NCI-H2171 treated with DMSO at 0.1 percent for 48 hours (cell line): ENCODE measurements at regions not wholly inside any gene's neighbourhood (a gene's known extent, or its start where the extent isn't known, plus 50 kb on each side); places are given as distances from the start of the nearest gene placed in this dataset.
A peak's percentile ranks its signal among the peaks of the same experiment; 100 is the strongest.

Source experiments
- DNase-seq: peaks from one replicate; lab custom pipeline; 2025; lab: John Stamatoyannopoulos, UW

GRCh38 chr5:51449026-51449425, 65.8 kb downstream of the ISL1 start:
- peak; percentile 13 for DNase-seq

- no peak for DNase-seq
Observed at GRCh38 chr5:51452562-51452961, 69.3 kb downstream of the ISL1 start.

- peak; percentile 76 for DNase-seq
Observed at GRCh38 chr5:51465165-51465564, 81.9 kb downstream of the ISL1 start.

DNA sequence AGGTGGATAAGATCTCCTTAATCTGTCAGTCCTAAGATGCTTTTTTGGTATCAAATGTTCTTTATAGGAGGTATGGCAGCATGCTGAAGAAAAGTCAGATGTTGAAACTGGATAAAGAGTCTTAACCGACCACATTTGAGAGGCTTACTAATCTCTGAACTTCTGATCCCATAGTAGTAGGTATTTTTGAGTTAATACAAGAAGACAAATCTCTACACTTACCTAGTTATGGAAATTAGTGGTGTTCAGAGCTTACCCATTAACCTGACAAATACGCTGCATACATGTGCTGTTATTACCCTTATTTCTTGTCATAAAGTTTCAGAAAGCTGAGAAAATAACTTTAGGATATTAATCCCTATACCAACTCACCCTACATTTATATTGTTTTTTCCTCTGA, 83.0 kb downstream of the ISL1 start:
- no peak for DNase-seq

- no peak for DNase-seq
Observed at GRCh38 chr5:51468196-51468595, 84.9 kb downstream of the ISL1 start.

GRCh38 chr5:51471630-51472029, 88.4 kb downstream of the ISL1 start:
- DNase-seq = no peak

DNA sequence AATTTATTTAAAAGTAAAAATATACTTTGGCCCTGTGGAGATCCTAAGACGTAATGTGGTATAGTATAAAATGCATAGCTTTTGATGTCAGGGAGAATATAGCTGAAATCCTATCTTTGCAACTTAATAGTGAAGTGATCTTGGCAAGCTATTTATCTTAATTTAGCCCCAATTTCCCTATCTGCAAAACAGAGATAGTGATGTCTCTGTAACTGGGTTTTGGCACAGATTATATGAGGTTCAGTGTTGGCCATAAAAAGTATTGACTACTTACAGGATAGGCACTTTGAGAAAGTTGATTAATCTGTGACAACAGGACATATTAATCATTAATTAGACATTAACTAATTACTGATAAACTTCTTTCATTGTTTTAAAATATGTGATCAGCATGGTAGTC, 89.2 kb downstream of the ISL1 start:
- no peak for DNase-seq

DNA sequence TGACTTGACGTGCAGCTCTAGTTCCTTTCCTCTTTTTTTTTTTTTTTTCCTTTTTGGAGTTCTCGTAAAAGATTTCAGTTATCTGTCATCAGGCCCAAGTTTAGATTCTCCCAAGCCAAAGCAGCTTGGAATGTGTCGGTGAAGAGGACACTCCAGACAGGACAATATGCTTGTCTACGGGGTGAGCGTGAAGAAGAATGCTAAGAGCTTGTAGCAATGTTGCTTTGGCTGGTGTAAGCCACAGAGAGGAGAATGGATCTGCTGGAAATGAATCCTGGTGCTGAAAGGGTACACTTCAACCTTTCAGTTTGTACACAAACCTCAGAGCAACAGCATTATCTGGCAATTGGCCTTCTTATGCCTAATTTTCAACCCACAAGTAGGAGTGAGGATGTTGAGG, 92.4 kb downstream of the ISL1 start:
- no peak for DNase-seq

GRCh38 chr5:51476431-51476830, 93.2 kb downstream of the ISL1 start:
- DNase-seq = no peak

- no peak for DNase-seq
Observed at GRCh38 chr5:51479840-51480239, 96.6 kb downstream of the ISL1 start.

GRCh38 chr5:51484326-51484725, 101.1 kb downstream of the ISL1 start:
- no peak for DNase-seq

DNA sequence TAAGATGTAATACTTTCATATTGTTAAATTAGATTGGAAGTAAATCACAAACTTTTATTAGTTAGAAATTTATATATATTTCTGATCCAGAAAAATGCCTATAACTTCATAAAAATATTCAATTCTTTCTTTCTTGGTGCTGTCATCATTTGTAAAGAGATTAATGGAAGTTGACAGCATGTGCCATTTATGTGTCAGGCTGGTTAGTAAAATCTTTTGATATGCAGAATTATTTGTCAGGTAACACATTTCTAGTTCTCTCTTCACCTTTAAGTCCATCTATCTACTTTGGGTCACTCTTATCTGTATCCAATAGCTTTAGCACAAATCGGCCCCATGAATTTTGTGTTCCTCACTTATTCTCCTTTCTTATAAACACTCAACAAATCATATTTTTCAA, 102.9 kb downstream of the ISL1 start:
- no peak for DNase-seq

DNA sequence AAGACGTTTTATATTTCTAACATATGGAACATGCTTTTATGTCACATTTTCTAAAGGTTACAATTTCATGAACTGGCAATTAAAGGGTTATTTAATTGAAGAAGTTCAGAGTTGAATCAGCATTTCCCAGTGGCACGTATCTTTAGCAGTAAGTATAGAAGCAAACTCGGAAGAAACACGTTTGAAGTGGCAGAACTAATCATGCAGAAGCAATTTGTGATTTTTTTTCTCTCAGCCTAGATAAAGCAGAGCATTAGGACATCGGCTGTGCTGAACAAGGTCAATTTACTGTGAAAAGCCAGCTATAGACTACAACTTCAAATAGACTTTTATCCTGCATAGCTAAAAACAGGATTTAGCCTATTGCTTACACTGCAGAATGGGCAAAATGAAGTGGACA, 104.7 kb downstream of the ISL1 start:
- DNase-seq = peak; percentile 49

GRCh38 chr5:51488803-51489642, 105.8 kb downstream of the ISL1 start:
- peak; percentile 50 for DNase-seq

- no peak for DNase-seq
Observed at GRCh38 chr5:51494821-51495220, 111.6 kb downstream of the ISL1 start.

DNA sequence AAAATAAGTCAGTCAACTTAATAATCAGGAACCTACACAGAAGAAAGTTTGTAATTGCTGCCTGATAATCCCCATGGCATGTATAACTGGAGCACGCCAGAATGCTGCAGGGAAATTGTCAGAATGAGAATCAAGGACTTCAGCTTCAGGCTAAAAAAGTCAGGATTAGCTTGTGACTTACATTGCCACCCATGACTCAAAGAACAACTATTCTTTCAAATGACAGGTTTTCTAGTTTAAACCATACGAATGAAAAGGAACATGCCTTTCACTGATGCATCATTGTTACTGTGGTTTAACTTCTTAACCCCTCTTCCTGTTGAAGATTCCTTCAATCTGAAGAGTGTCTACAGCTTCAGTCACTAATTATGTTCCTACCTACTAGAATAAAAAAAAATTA, 112.4 kb downstream of the ISL1 start:
- no peak for DNase-seq

DNA sequence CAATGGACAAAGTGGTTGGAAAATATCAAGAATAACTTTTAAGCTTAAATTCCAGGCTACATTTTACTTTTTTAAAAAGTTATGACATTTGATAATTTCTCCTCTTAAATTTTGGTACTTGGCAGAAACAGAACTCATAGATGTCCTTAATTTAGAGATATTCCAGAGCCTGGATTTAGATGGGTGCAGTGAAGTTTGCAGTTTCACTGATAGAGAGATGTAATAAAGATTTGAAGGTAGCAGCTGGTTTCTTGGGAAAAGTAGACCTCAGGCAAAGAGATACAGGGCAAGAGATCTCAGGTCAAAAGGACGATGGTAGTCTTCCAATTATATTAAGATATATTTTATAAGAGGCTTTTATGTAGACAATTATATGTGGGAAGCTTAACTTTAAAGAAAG, 134.6 kb downstream of the ISL1 start:
- DNase-seq = no peak

DNA sequence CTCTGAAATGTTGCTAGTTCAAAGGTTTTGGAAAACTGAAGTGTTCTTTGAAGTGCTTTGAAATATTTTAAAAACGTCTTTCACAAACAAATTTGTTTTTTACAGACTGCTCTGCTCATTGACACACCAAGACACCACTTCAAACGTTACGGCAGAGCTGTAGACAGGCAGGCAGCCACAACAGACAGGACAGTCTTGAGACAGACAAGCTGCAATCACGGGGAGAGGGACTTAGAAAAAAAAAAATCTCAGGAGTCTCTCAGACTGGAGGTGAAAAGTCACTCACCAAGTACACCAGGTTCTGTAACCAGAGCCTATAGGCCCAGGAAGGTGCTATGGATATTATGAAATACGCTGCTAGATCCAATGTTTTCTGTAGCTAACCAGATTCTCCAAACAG, 135.4 kb downstream of the ISL1 start:
- DNase-seq = no peak

DNA sequence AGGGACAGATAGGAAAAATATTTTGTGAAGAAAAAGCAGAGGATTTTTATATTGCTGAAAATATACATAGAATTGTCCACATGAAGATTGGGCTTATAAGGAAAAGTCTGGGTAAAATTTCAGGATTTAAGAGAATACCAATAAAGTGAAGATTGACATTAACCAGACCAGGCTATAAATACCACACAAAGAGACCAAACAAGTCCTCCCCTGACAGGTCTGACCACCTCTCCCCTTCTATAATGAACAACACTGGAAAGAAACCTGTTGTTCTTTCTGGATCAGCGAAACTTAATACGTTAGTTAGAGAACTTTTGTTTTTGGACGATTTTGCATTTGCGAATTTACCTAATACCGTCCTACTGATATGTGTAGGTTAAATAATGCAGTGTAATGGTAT, 138.3 kb downstream of the ISL1 start:
- DNase-seq = no peak

- no peak for DNase-seq
Observed at GRCh38 chr5:51539232-51539631, 156.0 kb downstream of the ISL1 start.

DNA sequence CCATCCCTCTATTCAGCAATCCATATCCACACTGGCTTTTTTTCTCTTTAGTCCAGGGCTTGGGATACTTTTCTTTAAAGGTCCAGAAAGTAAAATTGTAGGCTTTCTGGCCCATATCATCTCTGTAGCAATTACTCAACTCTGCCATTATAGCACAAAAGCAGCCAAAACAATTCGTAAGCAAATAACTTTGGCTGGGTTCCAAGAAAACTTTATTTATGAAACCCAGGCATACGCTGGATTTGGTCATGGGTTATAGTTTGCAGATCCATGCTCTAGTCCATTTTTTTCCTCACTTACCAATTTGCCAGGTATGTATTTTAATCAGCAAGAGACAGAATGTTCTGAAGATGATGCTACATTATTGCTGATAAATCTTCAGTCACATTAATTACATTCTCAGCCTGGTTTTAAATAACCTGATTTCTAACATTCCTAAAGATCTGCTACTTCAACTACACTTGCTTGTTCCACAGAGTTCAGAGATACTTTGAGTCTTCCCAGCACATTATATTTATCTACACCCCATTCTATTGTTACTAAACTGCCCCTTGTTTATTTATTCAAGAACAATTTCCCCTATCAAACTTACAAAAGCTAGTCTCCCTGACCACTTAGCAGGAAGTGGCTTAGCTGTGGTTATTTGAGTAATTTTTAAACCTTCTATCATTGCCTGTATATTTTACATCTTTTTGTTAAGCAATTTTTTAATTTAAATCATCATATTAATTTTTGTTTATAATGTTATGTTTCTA, 161.0 kb downstream of the ISL1 start:
- DNase-seq = no peak

DNA sequence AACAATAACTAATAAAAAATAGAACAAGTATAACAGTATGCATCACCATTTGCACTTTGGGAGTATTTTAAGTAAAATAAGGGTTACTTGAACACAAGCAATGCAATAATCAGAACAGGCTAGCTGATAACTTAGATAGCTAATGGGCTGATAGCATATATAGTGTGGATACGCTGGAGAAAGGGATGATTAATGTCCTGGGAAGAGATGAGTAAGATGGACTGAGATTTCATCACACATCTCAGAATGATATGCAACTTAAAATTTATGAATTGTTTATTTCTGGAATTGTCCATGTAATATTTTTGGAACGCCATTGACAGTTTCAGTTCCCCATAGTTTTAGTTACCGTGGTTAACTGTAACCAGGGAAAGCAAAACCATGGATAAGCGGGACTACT, 173.6 kb downstream of the ISL1 start:
- DNase-seq = no peak

DNA sequence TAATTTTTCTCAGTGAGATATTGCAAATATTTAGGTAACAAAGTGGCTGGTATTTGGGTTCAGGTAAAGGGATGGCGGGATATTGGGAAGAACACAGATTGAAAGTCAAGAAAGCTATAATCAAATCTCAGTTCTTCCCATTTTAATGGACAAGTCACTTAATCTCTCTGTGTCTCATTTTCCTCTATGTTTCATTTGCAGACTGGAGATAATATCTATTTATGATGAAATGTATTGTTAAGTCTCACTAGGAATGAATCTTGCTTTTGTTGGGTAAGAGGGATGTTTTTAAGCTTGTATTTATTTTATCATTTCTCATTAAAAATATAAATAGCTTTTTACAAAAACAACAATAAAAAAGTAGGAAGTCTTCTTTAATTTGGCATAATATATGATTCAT, 175.4 kb downstream of the ISL1 start:
- no peak for DNase-seq

DNA sequence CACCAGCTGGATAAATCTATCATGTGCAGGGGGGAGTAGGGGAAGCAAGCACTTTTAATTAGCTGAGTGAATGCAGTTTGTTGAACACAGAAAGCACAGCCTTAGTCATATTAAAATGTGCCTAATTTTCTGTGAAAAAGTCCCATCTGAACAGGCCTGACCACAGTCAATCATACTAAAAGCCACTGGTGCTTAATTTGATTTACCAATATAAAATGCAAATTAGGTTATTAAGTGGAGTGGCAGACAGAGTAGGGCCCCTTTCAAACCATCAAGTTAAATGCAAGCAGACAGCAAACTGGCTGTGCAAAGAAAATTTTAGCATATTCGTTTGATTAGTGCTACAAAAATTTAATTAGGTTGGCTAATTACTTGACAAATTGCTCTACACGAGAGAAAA, 176.1 kb downstream of the ISL1 start:
- DNase-seq = no peak
